ENCODE measurements at regions not wholly inside any gene's neighbourhood (a gene's known extent, or its start where the extent isn't known, plus 50 kb on each side); places are given as distances from the start of the nearest gene placed in this dataset.

DNA sequence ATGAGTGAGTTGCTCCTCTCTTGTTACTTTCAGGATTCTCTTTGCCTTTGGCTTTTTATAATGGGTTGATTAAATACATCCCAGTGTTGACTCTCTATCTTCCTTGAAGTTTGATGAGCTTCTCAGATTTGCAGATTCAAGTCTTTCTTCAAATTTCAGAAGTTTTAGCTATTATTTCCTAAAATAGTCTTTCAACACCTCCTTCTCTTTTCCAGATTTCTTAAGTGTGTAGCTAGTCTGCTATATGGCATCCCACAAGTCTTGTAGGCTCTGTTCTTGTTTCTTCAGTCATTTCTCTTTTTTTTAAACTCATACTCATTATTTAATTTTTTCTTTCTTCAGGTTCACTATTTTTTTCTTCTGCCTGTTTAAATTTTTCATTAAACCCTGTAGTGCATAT, 287.7 kb upstream of the CNTNAP5 start:
- ChIA-PET CTCF (no interaction called here), POLR2A (no interaction called here)
- Histone ChIP-seq H3K27me3 (ENCODE audit: control insufficient read depth, insufficient read depth, low read length) (no peaks in the 10 kb centered on the region), H3K4me1 (ENCODE audit: control insufficient read depth, insufficient read depth, low read length) (no peaks in the 10 kb centered on the region), H3K9me3 (ENCODE audit: control insufficient read depth, insufficient read depth, low read depth, low read length) (peaks cover 3% of the 10 kb centered on the region; the same call in 1 of the 2 replicates), H3K36me3 (ENCODE audit: control insufficient read depth, insufficient read depth, low read length) (no peaks in the 10 kb centered on the region), H3K4me3 (ENCODE audit: low read depth in 2 of 2, low read length in 2 of 2) (no peak overlapping the region), H3K27ac (ENCODE audit: low read length) (no peak overlapping the region)
- BruUV-seq (replicated peaks): no TSS peak
- no peak for DNase-seq (ENCODE audit: low read depth, low spot score)
- intact Hi-C loops (cut with micrococcal nuclease; ENCODE audit: unreplicated experiment) (no loop called here), in situ Hi-C loops (cut with HindIII; ENCODE audit: low pct_unique_long_range_greater_than_20kb, low sequenced_read_pairs) (no loop called here)
- no peak for TF ChIP-seq TCF7L2 (IDR thresholded peaks at IDR 0.05; ENCODE audit: low read depth, low read length)
- TF ChIP-seq SIN3A (IDR thresholded peaks at IDR 0.05; ENCODE audit: borderline replicate concordance, insufficient read depth, low read depth, low read length): no peak
- TF ChIP-seq POLR2AphosphoS5 (IDR thresholded peaks at IDR 0.05; ENCODE audit: low read depth, low read length): no peak
- TF ChIP-seq, protein P1, sequence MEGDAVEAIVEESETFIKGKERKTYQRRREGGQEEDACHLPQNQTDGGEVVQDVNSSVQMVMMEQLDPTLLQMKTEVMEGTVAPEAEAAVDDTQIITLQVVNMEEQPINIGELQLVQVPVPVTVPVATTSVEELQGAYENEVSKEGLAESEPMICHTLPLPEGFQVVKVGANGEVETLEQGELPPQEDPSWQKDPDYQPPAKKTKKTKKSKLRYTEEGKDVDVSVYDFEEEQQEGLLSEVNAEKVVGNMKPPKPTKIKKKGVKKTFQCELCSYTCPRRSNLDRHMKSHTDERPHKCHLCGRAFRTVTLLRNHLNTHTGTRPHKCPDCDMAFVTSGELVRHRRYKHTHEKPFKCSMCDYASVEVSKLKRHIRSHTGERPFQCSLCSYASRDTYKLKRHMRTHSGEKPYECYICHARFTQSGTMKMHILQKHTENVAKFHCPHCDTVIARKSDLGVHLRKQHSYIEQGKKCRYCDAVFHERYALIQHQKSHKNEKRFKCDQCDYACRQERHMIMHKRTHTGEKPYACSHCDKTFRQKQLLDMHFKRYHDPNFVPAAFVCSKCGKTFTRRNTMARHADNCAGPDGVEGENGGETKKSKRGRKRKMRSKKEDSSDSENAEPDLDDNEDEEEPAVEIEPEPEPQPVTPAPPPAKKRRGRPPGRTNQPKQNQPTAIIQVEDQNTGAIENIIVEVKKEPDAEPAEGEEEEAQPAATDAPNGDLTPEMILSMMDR (IDR thresholded peaks at IDR 0.05): no peak
- TF ChIP-seq, protein P2, sequence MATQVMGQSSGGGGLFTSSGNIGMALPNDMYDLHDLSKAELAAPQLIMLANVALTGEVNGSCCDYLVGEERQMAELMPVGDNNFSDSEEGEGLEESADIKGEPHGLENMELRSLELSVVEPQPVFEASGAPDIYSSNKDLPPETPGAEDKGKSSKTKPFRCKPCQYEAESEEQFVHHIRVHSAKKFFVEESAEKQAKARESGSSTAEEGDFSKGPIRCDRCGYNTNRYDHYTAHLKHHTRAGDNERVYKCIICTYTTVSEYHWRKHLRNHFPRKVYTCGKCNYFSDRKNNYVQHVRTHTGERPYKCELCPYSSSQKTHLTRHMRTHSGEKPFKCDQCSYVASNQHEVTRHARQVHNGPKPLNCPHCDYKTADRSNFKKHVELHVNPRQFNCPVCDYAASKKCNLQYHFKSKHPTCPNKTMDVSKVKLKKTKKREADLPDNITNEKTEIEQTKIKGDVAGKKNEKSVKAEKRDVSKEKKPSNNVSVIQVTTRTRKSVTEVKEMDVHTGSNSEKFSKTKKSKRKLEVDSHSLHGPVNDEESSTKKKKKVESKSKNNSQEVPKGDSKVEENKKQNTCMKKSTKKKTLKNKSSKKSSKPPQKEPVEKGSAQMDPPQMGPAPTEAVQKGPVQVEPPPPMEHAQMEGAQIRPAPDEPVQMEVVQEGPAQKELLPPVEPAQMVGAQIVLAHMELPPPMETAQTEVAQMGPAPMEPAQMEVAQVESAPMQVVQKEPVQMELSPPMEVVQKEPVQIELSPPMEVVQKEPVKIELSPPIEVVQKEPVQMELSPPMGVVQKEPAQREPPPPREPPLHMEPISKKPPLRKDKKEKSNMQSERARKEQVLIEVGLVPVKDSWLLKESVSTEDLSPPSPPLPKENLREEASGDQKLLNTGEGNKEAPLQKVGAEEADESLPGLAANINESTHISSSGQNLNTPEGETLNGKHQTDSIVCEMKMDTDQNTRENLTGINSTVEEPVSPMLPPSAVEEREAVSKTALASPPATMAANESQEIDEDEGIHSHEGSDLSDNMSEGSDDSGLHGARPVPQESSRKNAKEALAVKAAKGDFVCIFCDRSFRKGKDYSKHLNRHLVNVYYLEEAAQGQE (IDR thresholded peaks at IDR 0.05; ENCODE audit: insufficient read depth in 1 of 2, low read depth in 2 of 2, low read length in 1 of 2): no peak
- no peak for ATAC-seq

DNA sequence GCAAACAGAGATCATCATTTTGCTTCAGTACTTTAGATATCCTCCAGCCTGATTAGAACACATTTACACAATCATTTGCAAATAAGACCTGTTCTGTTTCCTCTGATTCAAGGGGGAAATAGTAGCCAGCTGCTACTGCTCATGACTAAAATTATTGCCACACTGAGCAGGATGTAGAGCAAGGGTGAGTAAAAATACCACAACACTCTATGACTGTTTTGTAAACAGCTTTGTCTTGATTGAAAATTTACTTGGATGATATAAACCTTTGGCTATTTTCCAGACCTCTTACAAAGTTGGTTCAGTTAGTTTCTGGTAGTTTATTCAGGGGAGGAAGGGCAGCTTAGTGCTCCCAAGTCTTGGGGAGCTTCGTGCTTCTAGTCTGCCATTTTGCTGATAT, 286.4 kb upstream of the CNTNAP5 start:
- peaks cover 3% of the 10 kb centered on the region; the same call in 1 of the 2 replicates for H3K9me3 ChIP-seq (ENCODE audit: control insufficient read depth, insufficient read depth, low read depth, low read length)
- intact Hi-C loops (cut with micrococcal nuclease; ENCODE audit: unreplicated experiment): no loop called here
- no TSS peak for BruUV-seq (replicated peaks)
- no peak for ATAC-seq
- no peak overlapping the region for H3K27ac ChIP-seq (ENCODE audit: low read length)
- H3K4me1 ChIP-seq (ENCODE audit: control insufficient read depth, insufficient read depth, low read length): no peaks in the 10 kb centered on the region
- no peak overlapping the region for H3K4me3 ChIP-seq (ENCODE audit: low read depth in 2 of 2, low read length in 2 of 2)
- TF ChIP-seq POLR2AphosphoS5 (IDR thresholded peaks at IDR 0.05; ENCODE audit: low read depth, low read length): no peak
- no peak for TF ChIP-seq TCF7L2 (IDR thresholded peaks at IDR 0.05; ENCODE audit: low read depth, low read length)
- TF ChIP-seq SIN3A (IDR thresholded peaks at IDR 0.05; ENCODE audit: borderline replicate concordance, insufficient read depth, low read depth, low read length): no peak
- TF ChIP-seq, protein P1 (IDR thresholded peaks at IDR 0.05): no peak
- TF ChIP-seq, protein P2 (IDR thresholded peaks at IDR 0.05; ENCODE audit: insufficient read depth in 1 of 2, low read depth in 2 of 2, low read length in 1 of 2): no peak
- no peaks in the 10 kb centered on the region for H3K36me3 ChIP-seq (ENCODE audit: control insufficient read depth, insufficient read depth, low read length)
- ChIA-PET CTCF (no interaction called here), POLR2A (no interaction called here)
- H3K27me3 ChIP-seq (ENCODE audit: control insufficient read depth, insufficient read depth, low read length): no peaks in the 10 kb centered on the region
- in situ Hi-C loops (cut with HindIII; ENCODE audit: low pct_unique_long_range_greater_than_20kb, low sequenced_read_pairs): no loop called here
- no peak for DNase-seq (ENCODE audit: low read depth, low spot score)

All from Panc1 (cell line).